Ishikawa (cell line): ENCODE measurements at regions not wholly inside any gene's neighbourhood (a gene's known extent, or its start where the extent isn't known, plus 50 kb on each side); places are given as distances from the start of the nearest gene placed in this dataset.

Experiments
- CEBPB ChIP-seq: IDR thresholded peaks from 2 replicates; pipeline ENCODE4 v1.6.1; 2012
- CREB1 ChIP-seq: IDR thresholded peaks from 2 replicates; pipeline ENCODE4 v1.6.1; 2012; ENCODE audit warnings: low read depth
- EGR1 ChIP-seq: IDR thresholded peaks from 2 replicates; pipeline ENCODE4 v1.6.1; 2012
- EP300 ChIP-seq: IDR thresholded peaks from 2 replicates; pipeline ENCODE4 v1.6.1; 2012; ENCODE audit warnings: borderline replicate concordance
- FOXM1 ChIP-seq: IDR thresholded peaks from 2 replicates; pipeline ENCODE4 v1.6.1; 2012; ENCODE audit warnings: low read depth, borderline replicate concordance
- NFIC ChIP-seq: IDR thresholded peaks from 2 replicates; pipeline ENCODE4 v1.6.1; 2012
- RAD21 ChIP-seq: IDR thresholded peaks from 2 replicates; pipeline ENCODE4 v1.6.1; 2012; ENCODE audit warnings: low read depth
- TAF1 ChIP-seq: IDR thresholded peaks from 2 replicates; pipeline ENCODE4 v1.6.1; 2012; ENCODE audit warnings: low read depth, mild to moderate bottlenecking
- TCF12 ChIP-seq: IDR thresholded peaks from 2 replicates; pipeline ENCODE4 v1.6.1; 2012; ENCODE audit warnings: low read depth
- TEAD4 ChIP-seq: IDR thresholded peaks from 2 replicates; pipeline ENCODE4 v1.6.1; 2012
- USF1 ChIP-seq: IDR thresholded peaks from 2 replicates; pipeline ENCODE4 v1.6.1; 2012
- YY1 ChIP-seq: IDR thresholded peaks from 2 replicates; pipeline ENCODE4 v1.6.1; 2012; ENCODE audit warnings: low read depth
- ZBTB7A ChIP-seq: IDR thresholded peaks from 2 replicates; pipeline ENCODE4 v1.6.1; 2012; ENCODE audit warnings: low read depth
- TF ChIP-seq, protein P1 (sequence below): IDR thresholded peaks from 2 replicates; pipeline ENCODE4 v1.6.1; 2012
- TF ChIP-seq, protein P2 (sequence below): IDR thresholded peaks from 2 replicates; pipeline ENCODE4 v1.6.1; 2012; ENCODE audit warnings: low read depth, mild to moderate bottlenecking

DNA sequence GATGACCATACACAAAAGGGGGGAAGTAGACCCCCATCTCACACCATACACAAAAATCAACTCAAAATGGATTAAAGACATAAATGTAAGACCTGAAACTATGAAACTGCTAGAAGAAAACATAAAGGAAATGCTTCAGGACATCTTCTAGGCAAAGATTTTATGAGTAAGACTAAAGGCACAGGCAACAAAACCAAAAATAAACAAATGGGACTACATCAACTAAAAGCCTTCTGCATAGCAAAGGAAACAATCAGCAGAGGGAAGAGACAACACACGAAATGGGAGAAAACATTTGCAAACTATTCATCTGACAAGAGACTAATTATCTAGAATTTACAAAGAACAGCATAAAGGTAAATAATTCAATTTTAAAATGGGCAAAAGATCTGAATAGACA is 152.1 kb downstream of the AXIN2 start:
- TF ChIP-seq TCF12 = no peak
- TF ChIP-seq EP300 = no peak
- no peak for TF ChIP-seq TEAD4
- no peak for TF ChIP-seq USF1
- no peak for TF ChIP-seq CREB1
- no peak for TF ChIP-seq EGR1
- no peak for TF ChIP-seq FOXM1
- TF ChIP-seq YY1 = no peak
- TF ChIP-seq, protein P1, sequence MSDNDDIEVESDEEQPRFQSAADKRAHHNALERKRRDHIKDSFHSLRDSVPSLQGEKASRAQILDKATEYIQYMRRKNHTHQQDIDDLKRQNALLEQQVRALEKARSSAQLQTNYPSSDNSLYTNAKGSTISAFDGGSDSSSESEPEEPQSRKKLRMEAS = no peak
- no peak for TF ChIP-seq TAF1
- TF ChIP-seq NFIC = no peak
- TF ChIP-seq CEBPB = no peak

- TF ChIP-seq FOXM1 (no peak), USF1 (no peak), EGR1 (no peak), YY1 (no peak), TCF12 (no peak), ZBTB7A (no peak)
Observed at GRCh38 chr17:65408050-65408449, 153.4 kb downstream of the AXIN2 start.

GRCh38 chr17:65407017-65407416 is 154.4 kb downstream of the AXIN2 start:
- TF ChIP-seq RAD21 (no peak), YY1 (no peak), FOXM1 (no peak)

DNA sequence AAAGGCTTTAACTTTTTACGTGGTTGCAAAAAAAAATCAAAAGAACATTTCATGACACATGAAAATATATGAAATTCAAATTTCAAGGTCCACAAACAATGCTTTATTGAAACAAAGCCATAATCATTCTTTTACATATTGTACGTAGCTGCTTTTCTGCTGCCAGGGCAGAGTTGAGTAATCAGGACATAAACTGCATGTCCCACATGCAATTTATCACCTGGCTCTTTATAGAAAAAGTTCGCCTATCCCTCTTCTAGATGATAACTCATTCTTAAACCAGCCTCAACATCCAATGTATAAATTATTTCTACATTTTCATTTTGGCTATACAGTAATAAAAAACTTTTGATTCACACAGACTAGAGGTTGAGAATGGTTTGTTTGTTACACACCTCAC is 154.9 kb downstream of the AXIN2 start:
- TF ChIP-seq YY1 (no peak), TAF1 (no peak), EP300 (no peak), TEAD4 (no peak), CREB1 (no peak), CEBPB (no peak)

DNA sequence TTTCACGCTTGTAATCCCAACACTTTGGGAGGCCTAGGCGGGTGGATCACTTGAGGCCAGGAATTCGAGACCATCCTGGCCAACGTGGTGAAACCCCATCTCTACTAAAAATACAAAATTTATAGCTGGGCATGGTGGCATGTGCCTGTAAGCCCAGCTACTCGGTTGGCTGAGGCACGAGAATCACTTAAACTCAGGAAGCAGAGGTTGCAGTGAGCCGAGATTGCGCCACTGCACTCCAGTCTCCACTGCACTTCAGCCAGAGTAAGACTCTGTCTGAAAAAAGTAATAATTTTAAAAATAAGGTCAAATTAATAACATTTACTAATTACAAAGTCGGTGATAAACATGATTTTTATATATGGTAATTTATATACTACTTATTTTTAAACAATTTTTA is 155.9 kb downstream of the AXIN2 start:
- TF ChIP-seq, protein P2, sequence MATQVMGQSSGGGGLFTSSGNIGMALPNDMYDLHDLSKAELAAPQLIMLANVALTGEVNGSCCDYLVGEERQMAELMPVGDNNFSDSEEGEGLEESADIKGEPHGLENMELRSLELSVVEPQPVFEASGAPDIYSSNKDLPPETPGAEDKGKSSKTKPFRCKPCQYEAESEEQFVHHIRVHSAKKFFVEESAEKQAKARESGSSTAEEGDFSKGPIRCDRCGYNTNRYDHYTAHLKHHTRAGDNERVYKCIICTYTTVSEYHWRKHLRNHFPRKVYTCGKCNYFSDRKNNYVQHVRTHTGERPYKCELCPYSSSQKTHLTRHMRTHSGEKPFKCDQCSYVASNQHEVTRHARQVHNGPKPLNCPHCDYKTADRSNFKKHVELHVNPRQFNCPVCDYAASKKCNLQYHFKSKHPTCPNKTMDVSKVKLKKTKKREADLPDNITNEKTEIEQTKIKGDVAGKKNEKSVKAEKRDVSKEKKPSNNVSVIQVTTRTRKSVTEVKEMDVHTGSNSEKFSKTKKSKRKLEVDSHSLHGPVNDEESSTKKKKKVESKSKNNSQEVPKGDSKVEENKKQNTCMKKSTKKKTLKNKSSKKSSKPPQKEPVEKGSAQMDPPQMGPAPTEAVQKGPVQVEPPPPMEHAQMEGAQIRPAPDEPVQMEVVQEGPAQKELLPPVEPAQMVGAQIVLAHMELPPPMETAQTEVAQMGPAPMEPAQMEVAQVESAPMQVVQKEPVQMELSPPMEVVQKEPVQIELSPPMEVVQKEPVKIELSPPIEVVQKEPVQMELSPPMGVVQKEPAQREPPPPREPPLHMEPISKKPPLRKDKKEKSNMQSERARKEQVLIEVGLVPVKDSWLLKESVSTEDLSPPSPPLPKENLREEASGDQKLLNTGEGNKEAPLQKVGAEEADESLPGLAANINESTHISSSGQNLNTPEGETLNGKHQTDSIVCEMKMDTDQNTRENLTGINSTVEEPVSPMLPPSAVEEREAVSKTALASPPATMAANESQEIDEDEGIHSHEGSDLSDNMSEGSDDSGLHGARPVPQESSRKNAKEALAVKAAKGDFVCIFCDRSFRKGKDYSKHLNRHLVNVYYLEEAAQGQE = no peak
- TF ChIP-seq TEAD4 = no peak
- TF ChIP-seq, protein P1 = no peak
- no peak for TF ChIP-seq USF1
- TF ChIP-seq EGR1 = no peak
- TF ChIP-seq CEBPB = no peak
- no peak for TF ChIP-seq NFIC
- TF ChIP-seq TCF12 = no peak
- no peak for TF ChIP-seq FOXM1
- TF ChIP-seq RAD21 = no peak
- TF ChIP-seq YY1 = no peak
- no peak for TF ChIP-seq EP300
- no peak for TF ChIP-seq CREB1

- TF ChIP-seq TCF12 (no peak), USF1 (no peak), TEAD4 (no peak), RAD21 (no peak)
- TF ChIP-seq, protein P1 = no peak
Observed at GRCh38 chr17:65404761-65405160, 156.7 kb downstream of the AXIN2 start.

DNA sequence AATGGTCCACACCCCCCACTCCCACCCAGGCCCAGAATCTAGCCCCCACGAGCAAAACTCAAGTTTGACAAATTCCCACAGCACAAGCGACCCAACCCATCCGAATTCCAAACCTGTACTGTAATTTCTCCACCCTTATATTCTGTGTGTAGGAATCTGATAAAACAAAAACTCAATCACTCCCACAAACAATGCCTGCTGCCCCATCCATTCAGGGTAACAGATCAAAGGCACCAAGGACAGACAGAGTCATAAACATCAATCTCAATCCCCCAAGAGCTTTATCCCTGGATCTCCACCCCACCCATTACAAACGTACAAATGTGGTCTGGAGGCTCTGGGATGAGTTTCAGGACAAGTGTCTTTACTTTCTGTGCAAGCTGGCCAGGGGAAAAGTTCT is 157.8 kb downstream of the AXIN2 start:
- TF ChIP-seq CREB1 (no peak), TCF12 (no peak), RAD21 (no peak), TAF1 (no peak), ZBTB7A (no peak), FOXM1 (no peak), CEBPB (no peak), USF1 (no peak), TEAD4 (no peak), YY1 (no peak)
- TF ChIP-seq, protein P2 = no peak
